Memory B cell (primary cell): ENCODE measurements at regions not wholly inside any gene's neighbourhood (a gene's known extent, or its start where the extent isn't known, plus 50 kb on each side); places are given as distances from the start of the nearest gene placed in this dataset.

Source experiments
- ATAC-seq: fragments of 150-1000 bp; cut with Tn5 transposase; 2 replicates; pipeline ENCODE4 v1.10.0; 2021; ENCODE audit warnings: low read depth, mild to moderate bottlenecking, moderate library complexity
- DNase-seq, 2 donors: peaks; one replicate each; pipeline ENCODE4 v3.0.0; 2022; ENCODE audit warnings: low spot score in 2 of 2
- H3K27ac Mint-ChIP-seq: one replicate; pipeline ENCODE4 v1.8.0; 2022; ENCODE audit warnings: mild to moderate bottlenecking, moderate library complexity, mixed read lengths
- H3K27me3 Mint-ChIP-seq: one replicate; pipeline ENCODE4 v1.8.0; 2022; ENCODE audit warnings: mixed read lengths
- H3K36me3 Mint-ChIP-seq: one replicate; pipeline ENCODE4 v1.8.0; 2022; ENCODE audit warnings: mild to moderate bottlenecking, mixed read lengths
- H3K4me1 Mint-ChIP-seq: one replicate; pipeline ENCODE4 v1.8.0; 2022; ENCODE audit warnings: mixed read lengths
- H3K4me3 Mint-ChIP-seq: one replicate; pipeline ENCODE4 v1.8.0; 2022; ENCODE audit warnings: mild to moderate bottlenecking, moderate library complexity, mixed read lengths
- H3K9me3 Mint-ChIP-seq: one replicate; pipeline ENCODE4 v1.8.0; 2022; ENCODE audit warnings: mixed read lengths

- Mint-ChIP-seq H3K4me1 (no peaks in the 10 kb centered on the region), H3K27me3 (peaks cover 16% of the 10 kb centered on the region), H3K4me3 (no peak overlapping the region), H3K27ac (no peak overlapping the region), H3K9me3 (no peaks in the 10 kb centered on the region), H3K36me3 (no peaks in the 10 kb centered on the region)
- DNase-seq (no peak), ATAC-seq (no peak)
These were observed 54.4 kb upstream of the CPHXL start for GRCh38 chr16:75780669-75781068.

- ATAC-seq (no peak), DNase-seq (no peak)
- Mint-ChIP-seq H3K4me3 (no peak overlapping the region), H3K9me3 (no peaks in the 10 kb centered on the region), H3K36me3 (no peaks in the 10 kb centered on the region), H3K4me1 (no peaks in the 10 kb centered on the region), H3K27ac (no peak overlapping the region), H3K27me3 (peaks cover 16% of the 10 kb centered on the region)
These were observed 55.5 kb upstream of the CPHXL start for GRCh38 chr16:75781683-75782343.

GRCh38 chr16:75787440-75787839 is 61.1 kb upstream of the CPHXL start:
- Mint-ChIP-seq H3K4me3 (no peak overlapping the region), H3K27ac (no peak overlapping the region), H3K9me3 (no peaks in the 10 kb centered on the region), H3K36me3 (no peaks in the 10 kb centered on the region), H3K4me1 (no peaks in the 10 kb centered on the region), H3K27me3 (peaks cover 16% of the 10 kb centered on the region)
- ATAC-seq (no peak), DNase-seq (no peak)

- Mint-ChIP-seq H3K4me1 (no peaks in the 10 kb centered on the region), H3K27me3 (peaks cover 12% of the 10 kb centered on the region), H3K27ac (no peak overlapping the region), H3K4me3 (no peak overlapping the region), H3K9me3 (no peaks in the 10 kb centered on the region), H3K36me3 (no peaks in the 10 kb centered on the region)
- DNase-seq, result peak in 1 of 2 donors; percentile 40
- ATAC-seq, result peak; percentile 52
These were observed 62.9 kb upstream of the CPHXL start for GRCh38 chr16:75789237-75789636.

GRCh38 chr16:75792771-75793492 is 66.6 kb upstream of the CPHXL start:
- Mint-ChIP-seq H3K4me3 (no peak overlapping the region), H3K9me3 (peaks cover 4% of the 10 kb centered on the region), H3K4me1 (no peaks in the 10 kb centered on the region), H3K36me3 (no peaks in the 10 kb centered on the region), H3K27ac (no peak overlapping the region), H3K27me3 (peaks cover 4% of the 10 kb centered on the region)
- DNase-seq (no peak), ATAC-seq (no peak)

- Mint-ChIP-seq H3K4me1 (no peaks in the 10 kb centered on the region), H3K4me3 (no peak overlapping the region), H3K27ac (no peak overlapping the region), H3K36me3 (no peaks in the 10 kb centered on the region), H3K27me3 (peaks cover 4% of the 10 kb centered on the region), H3K9me3 (peaks cover 4% of the 10 kb centered on the region)
- no peak for ATAC-seq
- DNase-seq, result no peak
These were observed 67.4 kb upstream of the CPHXL start for GRCh38 chr16:75793641-75794040.

- no peaks in the 10 kb centered on the region for H3K4me1 Mint-ChIP-seq
- peaks cover 2% of the 10 kb centered on the region for H3K27me3 Mint-ChIP-seq
- no peak for ATAC-seq
- H3K4me3 Mint-ChIP-seq, result no peak overlapping the region
- H3K36me3 Mint-ChIP-seq, result no peaks in the 10 kb centered on the region
- no peak overlapping the region for H3K27ac Mint-ChIP-seq
- peaks cover 4% of the 10 kb centered on the region for H3K9me3 Mint-ChIP-seq
- DNase-seq, result no peak
These were observed 68.1 kb upstream of the CPHXL start for GRCh38 chr16:75794426-75794825.

- no peak overlapping the region for H3K4me3 Mint-ChIP-seq
These were observed 72.4 kb upstream of the CPHXL start for GRCh38 chr16:75798714-75799113.

GRCh38 chr16:75801307-75801706 is 75.0 kb upstream of the CPHXL start:
- H3K36me3 Mint-ChIP-seq, result no peaks in the 10 kb centered on the region
- ATAC-seq (no peak), DNase-seq (no peak)
- no peaks in the 10 kb centered on the region for H3K4me1 Mint-ChIP-seq
- no peak overlapping the region for H3K4me3 Mint-ChIP-seq
- peaks cover under 1% of the 10 kb centered on the region for H3K9me3 Mint-ChIP-seq
- peaks cover 9% of the 10 kb centered on the region for H3K27me3 Mint-ChIP-seq
- H3K27ac Mint-ChIP-seq, result no peak overlapping the region

More at GRCh38 chr16:75798714-75799113, 72.4 kb upstream of the CPHXL start:
- peaks cover 5% of the 10 kb centered on the region for H3K27me3 Mint-ChIP-seq
- ATAC-seq (no peak), DNase-seq (no peak)
- no peaks in the 10 kb centered on the region for H3K4me1 Mint-ChIP-seq
- H3K9me3 Mint-ChIP-seq, result peaks cover 4% of the 10 kb centered on the region
- no peak overlapping the region for H3K27ac Mint-ChIP-seq
- H3K36me3 Mint-ChIP-seq, result no peaks in the 10 kb centered on the region

- Mint-ChIP-seq H3K36me3 (no peaks in the 10 kb centered on the region), H3K27ac (no peak overlapping the region), H3K27me3 (peaks cover 11% of the 10 kb centered on the region), H3K4me1 (no peaks in the 10 kb centered on the region), H3K9me3 (no peaks in the 10 kb centered on the region), H3K4me3 (no peak overlapping the region)
- no peak for DNase-seq
- ATAC-seq, result no peak
These were observed 77.5 kb upstream of the CPHXL start for GRCh38 chr16:75803753-75804152.

- Mint-ChIP-seq H3K27me3 (peaks cover 11% of the 10 kb centered on the region), H3K4me3 (no peak overlapping the region), H3K27ac (no peak overlapping the region), H3K4me1 (no peaks in the 10 kb centered on the region), H3K9me3 (no peaks in the 10 kb centered on the region), H3K36me3 (no peaks in the 10 kb centered on the region)
- DNase-seq (no peak), ATAC-seq (no peak)
These were observed 78.1 kb upstream of the CPHXL start for GRCh38 chr16:75804368-75804767.

GRCh38 chr16:75805946-75806345 is 79.7 kb upstream of the CPHXL start:
- Mint-ChIP-seq H3K36me3 (no peaks in the 10 kb centered on the region), H3K4me1 (no peaks in the 10 kb centered on the region), H3K27ac (no peak overlapping the region), H3K9me3 (no peaks in the 10 kb centered on the region), H3K4me3 (no peak overlapping the region), H3K27me3 (peaks cover 9% of the 10 kb centered on the region)
- ATAC-seq (no peak), DNase-seq (no peak)

- no peak for ATAC-seq
- Mint-ChIP-seq H3K4me3 (no peak overlapping the region), H3K36me3 (no peaks in the 10 kb centered on the region), H3K27me3 (peaks cover 8% of the 10 kb centered on the region), H3K4me1 (no peaks in the 10 kb centered on the region), H3K9me3 (no peaks in the 10 kb centered on the region), H3K27ac (no peak overlapping the region)
- DNase-seq, result no peak
These were observed 80.2 kb upstream of the CPHXL start for GRCh38 chr16:75806487-75806886.

GRCh38 chr16:75810342-75810741 is 84.1 kb upstream of the CPHXL start:
- no peak for DNase-seq
- Mint-ChIP-seq H3K9me3 (no peaks in the 10 kb centered on the region), H3K27ac (no peak overlapping the region), H3K36me3 (no peaks in the 10 kb centered on the region), H3K4me3 (no peak overlapping the region), H3K27me3 (peaks cover 9% of the 10 kb centered on the region), H3K4me1 (no peaks in the 10 kb centered on the region)
- no peak for ATAC-seq
